Neural cell (in vitro differentiated cells): ENCODE measurements at regions not wholly inside any gene's neighbourhood (a gene's known extent, or its start where the extent isn't known, plus 50 kb on each side); places are given as distances from the start of the nearest gene placed in this dataset.

Source experiments
- H2AFZ ChIP-seq: fragments of 200-600, 300-800 bp; sonication (generic), shearing (Covaris generic); 2 replicates; pipeline ENCODE4 v1.6.0; 2014; ENCODE audit warnings: low read depth, mild to moderate bottlenecking, antibody characterized with exemption, low read length, moderate library complexity
- H3F3A ChIP-seq: fragments of 200-600 bp; shearing (Covaris generic); 2 replicates; pipeline ENCODE4 v1.6.1; 2016; ENCODE audit warnings: mild to moderate bottlenecking, moderate library complexity, mixed read lengths, antibody characterized with exemption, low read length; ENCODE audit not compliant: insufficient read depth, poor library complexity, severe bottlenecking
- H3K27ac ChIP-seq: fragments of 200-600, 300-800 bp; sonication (generic), shearing (Covaris generic); 2 replicates; pipeline ENCODE4 v1.5.1; 2014; ENCODE audit warnings: mild to moderate bottlenecking, low read length, moderate library complexity
- H3K27me3 ChIP-seq: fragments of 300-800, 200-600 bp; sonication (generic), shearing (Covaris generic); 2 replicates; pipeline ENCODE4 v1.6.0; 2014; ENCODE audit warnings: mild to moderate bottlenecking, low read depth, low read length, moderate library complexity; ENCODE audit not compliant: insufficient read depth
- H3K36me3 ChIP-seq: fragments of 300-800, 200-600 bp; sonication (generic), shearing (Covaris generic); 2 replicates; pipeline ENCODE4 v1.5.1; 2014; ENCODE audit warnings: mild to moderate bottlenecking, antibody characterized with exemption, low read length, moderate library complexity; ENCODE audit not compliant: insufficient read depth
- H3K4me2 ChIP-seq: fragments of 300-800, 200-600 bp; sonication (generic), shearing (Covaris generic); 2 replicates; pipeline ENCODE4 v1.6.0; 2014; ENCODE audit warnings: mild to moderate bottlenecking, low read length
- H3K4me3 ChIP-seq: fragments of 300-800, 200-600 bp; sonication (generic), shearing (Covaris generic); 2 replicates; pipeline ENCODE4 v1.5.1; 2014; ENCODE audit warnings: mild to moderate bottlenecking, low read length, moderate library complexity
- H3K79me2 ChIP-seq: fragments of 200-600 bp; shearing (Covaris generic); replicated peaks from 2 replicates; pipeline ENCODE4 v1.6.0; 2014; ENCODE audit warnings: mild to moderate bottlenecking, low read length, moderate library complexity; ENCODE audit not compliant: insufficient read depth
- H3K9ac ChIP-seq: fragments of 300-800, 200-600 bp; sonication (generic), shearing (Covaris generic); 2 replicates; pipeline ENCODE4 v1.6.1; 2016; ENCODE audit warnings: mild to moderate bottlenecking, low read length, mixed read lengths
- H3K9me2 ChIP-seq: fragments of 200-600 bp; shearing (Covaris generic); 2 replicates; pipeline ENCODE4 v1.6.1; 2016; ENCODE audit warnings: mild to moderate bottlenecking, low read length, mixed read lengths; ENCODE audit not compliant: insufficient read depth
- H3K9me3 ChIP-seq: fragments of 200-600, 300-800 bp; sonication (generic), shearing (Covaris generic); 2 replicates; pipeline ENCODE4 v1.6.1; 2016; ENCODE audit warnings: mild to moderate bottlenecking, mixed run types, low read length, moderate library complexity, mixed read lengths
- H4K20me1 ChIP-seq: fragments of 200-600 bp; shearing (Covaris generic); 2 replicates; pipeline ENCODE4 v1.6.1; 2016; ENCODE audit warnings: mild to moderate bottlenecking, mixed run types; ENCODE audit not compliant: insufficient read depth
- CTCF ChIP-seq: fragments of 450-650 bp; IDR thresholded peaks from 2 replicates; pipeline ENCODE4 v1.5.1; 2014; ENCODE audit warnings: antibody characterized with exemption, mild to moderate bottlenecking, moderate library complexity; ENCODE audit not compliant: poor library complexity, severe bottlenecking
- EP300 ChIP-seq: fragments of 450-650 bp; conservative IDR thresholded peaks from 2 replicates; pipeline ENCODE4 v1.6.1; 2014; ENCODE audit warnings: antibody characterized with exemption, mild to moderate bottlenecking, moderate library complexity; ENCODE audit not compliant: poor library complexity, severe bottlenecking
- EZH2 ChIP-seq: fragments of 200-600, 300-800 bp; shearing (Covaris generic), sonication (generic); IDR thresholded peaks from 2 replicates; pipeline ENCODE4 v1.6.1; 2014; ENCODE audit warnings: antibody characterized with exemption, low read length, borderline replicate concordance, mild to moderate bottlenecking; ENCODE audit not compliant: insufficient read depth, poor library complexity, severe bottlenecking
- MXI1 ChIP-seq: fragments of 450-650 bp; conservative IDR thresholded peaks from 2 replicates; pipeline ENCODE4 v1.6.1; 2014; ENCODE audit warnings: antibody characterized with exemption, mild to moderate bottlenecking; ENCODE audit not compliant: poor library complexity, severe bottlenecking
- POLR2AphosphoS5 ChIP-seq: IDR thresholded peaks from 2 replicates; pipeline ENCODE4 v1.6.1; 2012
- RAD21 ChIP-seq: fragments of 450-650 bp; conservative IDR thresholded peaks from 2 replicates; pipeline ENCODE4 v1.6.1; 2014; ENCODE audit warnings: antibody characterized with exemption, mild to moderate bottlenecking, moderate library complexity
- SMC3 ChIP-seq: fragments of 450-650 bp; conservative IDR thresholded peaks from 2 replicates; pipeline ENCODE4 v1.6.1; 2014; ENCODE audit warnings: antibody characterized with exemption, mild to moderate bottlenecking, moderate library complexity; ENCODE audit not compliant: poor library complexity
- TAF1 ChIP-seq: IDR thresholded peaks from 2 replicates; pipeline ENCODE4 v1.6.1; 2012; ENCODE audit warnings: low read depth
- TF ChIP-seq, protein P1 (sequence below): IDR thresholded peaks from 2 replicates; pipeline ENCODE4 v1.6.1; 2012; ENCODE audit warnings: borderline replicate concordance

DNA sequence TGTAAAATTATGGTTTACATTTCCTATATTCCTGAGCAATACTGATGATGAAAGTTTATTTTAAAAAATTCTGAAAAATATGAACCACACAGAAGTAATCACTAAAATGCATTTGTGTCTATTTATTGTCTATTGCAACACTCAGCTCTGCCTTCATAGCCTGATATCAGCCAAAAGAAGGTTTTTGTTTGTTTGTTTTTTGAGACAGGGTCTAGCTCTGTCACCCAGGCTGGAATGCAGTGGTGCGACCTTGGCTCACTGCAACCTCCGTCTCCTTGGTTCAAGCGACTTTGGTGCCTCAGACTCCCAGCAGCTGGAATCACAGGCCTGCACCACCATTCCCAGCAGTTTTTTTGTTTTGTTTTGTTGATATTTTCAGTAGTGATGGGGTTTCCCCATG, 1560.2 kb downstream of the SI start:
- Histone ChIP-seq H3K27me3 (no peaks in the 10 kb centered on the region), H3K36me3 (no peaks in the 10 kb centered on the region), H3K9me2 (no peaks in the 10 kb centered on the region), H3K9me3 (no peaks in the 10 kb centered on the region), H3K27ac (no peak overlapping the region), H2AFZ (no peak overlapping the region), H3F3A (no peaks in the 10 kb centered on the region), H3K4me3 (no peak overlapping the region), H3K4me2 (no peak overlapping the region), H3K79me2 (no peaks in the 10 kb centered on the region), H4K20me1 (no peaks in the 10 kb centered on the region), H3K9ac (no peak overlapping the region)
- TF ChIP-seq EP300 (no peak), MXI1 (no peak), RAD21 (no peak), POLR2AphosphoS5 (no peak), CTCF (no peak), EZH2 (no peak), SMC3 (no peak), TAF1 (no peak)
- TF ChIP-seq, protein P1, sequence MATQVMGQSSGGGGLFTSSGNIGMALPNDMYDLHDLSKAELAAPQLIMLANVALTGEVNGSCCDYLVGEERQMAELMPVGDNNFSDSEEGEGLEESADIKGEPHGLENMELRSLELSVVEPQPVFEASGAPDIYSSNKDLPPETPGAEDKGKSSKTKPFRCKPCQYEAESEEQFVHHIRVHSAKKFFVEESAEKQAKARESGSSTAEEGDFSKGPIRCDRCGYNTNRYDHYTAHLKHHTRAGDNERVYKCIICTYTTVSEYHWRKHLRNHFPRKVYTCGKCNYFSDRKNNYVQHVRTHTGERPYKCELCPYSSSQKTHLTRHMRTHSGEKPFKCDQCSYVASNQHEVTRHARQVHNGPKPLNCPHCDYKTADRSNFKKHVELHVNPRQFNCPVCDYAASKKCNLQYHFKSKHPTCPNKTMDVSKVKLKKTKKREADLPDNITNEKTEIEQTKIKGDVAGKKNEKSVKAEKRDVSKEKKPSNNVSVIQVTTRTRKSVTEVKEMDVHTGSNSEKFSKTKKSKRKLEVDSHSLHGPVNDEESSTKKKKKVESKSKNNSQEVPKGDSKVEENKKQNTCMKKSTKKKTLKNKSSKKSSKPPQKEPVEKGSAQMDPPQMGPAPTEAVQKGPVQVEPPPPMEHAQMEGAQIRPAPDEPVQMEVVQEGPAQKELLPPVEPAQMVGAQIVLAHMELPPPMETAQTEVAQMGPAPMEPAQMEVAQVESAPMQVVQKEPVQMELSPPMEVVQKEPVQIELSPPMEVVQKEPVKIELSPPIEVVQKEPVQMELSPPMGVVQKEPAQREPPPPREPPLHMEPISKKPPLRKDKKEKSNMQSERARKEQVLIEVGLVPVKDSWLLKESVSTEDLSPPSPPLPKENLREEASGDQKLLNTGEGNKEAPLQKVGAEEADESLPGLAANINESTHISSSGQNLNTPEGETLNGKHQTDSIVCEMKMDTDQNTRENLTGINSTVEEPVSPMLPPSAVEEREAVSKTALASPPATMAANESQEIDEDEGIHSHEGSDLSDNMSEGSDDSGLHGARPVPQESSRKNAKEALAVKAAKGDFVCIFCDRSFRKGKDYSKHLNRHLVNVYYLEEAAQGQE: no peak

GRCh38 chr3:163513149-163513657, 1565.1 kb downstream of the SI start:
- Histone ChIP-seq H3K4me2 (no peak overlapping the region), H3K27ac (no peak overlapping the region), H3F3A (no peaks in the 10 kb centered on the region), H3K9me3 (no peaks in the 10 kb centered on the region), H3K36me3 (no peaks in the 10 kb centered on the region), H3K9me2 (no peaks in the 10 kb centered on the region), H3K9ac (no peak overlapping the region), H3K79me2 (no peaks in the 10 kb centered on the region), H2AFZ (no peak overlapping the region), H3K4me3 (no peak overlapping the region), H4K20me1 (no peaks in the 10 kb centered on the region), H3K27me3 (no peaks in the 10 kb centered on the region)
- TF ChIP-seq, protein P1: no peak
- TF ChIP-seq POLR2AphosphoS5 (no peak), EZH2 (no peak), CTCF (no peak), MXI1 (no peak), SMC3 (no peak), RAD21 (no peak), EP300 (no peak), TAF1 (no peak)
